ENCODE measurements at regions not wholly inside any gene's neighbourhood (a gene's known extent, or its start where the extent isn't known, plus 50 kb on each side); places are given as distances from the start of the nearest gene placed in this dataset.

- POLR2A ChIA-PET: no interaction called here
- TF ChIP-seq GLI2 (tag by site-specific recombination; IDR thresholded peaks at IDR 0.05; ENCODE audit: borderline replicate concordance, low read depth): no peak
- no peaks in the 10 kb centered on the region for H3K9me3 ChIP-seq (ENCODE audit: control insufficient read depth, insufficient read depth, low read depth, low read length)
- H3K4me3 ChIP-seq (ENCODE audit: low read depth, low read length): no peak overlapping the region
- no peak overlapping the region for H3K27ac ChIP-seq (ENCODE audit: extremely low read depth, low read depth, low read length)
- H3K36me3 ChIP-seq (ENCODE audit: control insufficient read depth in 2 of 2, insufficient read depth in 1 of 2, low read length in 2 of 2): no peaks in the 10 kb centered on the region
- H3K4me1 ChIP-seq (ENCODE audit: control insufficient read depth, insufficient read depth, low read length): no peaks in the 10 kb centered on the region
- CTCF ChIA-PET: interaction anchor here (0.7 kb wide), 1 partner anchor 146 kb away, joined by 3 read pairs; no protein-coding TSS in a partner anchor
These were observed 110.8 kb upstream of the GLI2 start for GRCh38 chr2:120624738-120625446.

- ChIA-PET POLR2A (no interaction called here), CTCF (interaction anchor here (0.7 kb wide), 1 partner anchor 148 kb away, joined by 3 read pairs; no protein-coding TSS in a partner anchor)
- TF ChIP-seq ZNF174 (tag by site-specific recombination; IDR thresholded peaks at IDR 0.05) (no peak), ZNF488 (tag by site-specific recombination; IDR thresholded peaks at IDR 0.05) (no peak), ZFP69B (tag by site-specific recombination; IDR thresholded peaks at IDR 0.05) (no peak), ZNF404 (tag by site-specific recombination; IDR thresholded peaks at IDR 0.05) (no peak), ZNF843 (tag by site-specific recombination; IDR thresholded peaks at IDR 0.05) (no peak), PATZ1 (tag by site-specific recombination; IDR thresholded peaks at IDR 0.05) (no peak), ZNF324 (tag by site-specific recombination; IDR thresholded peaks at IDR 0.05) (no peak), ZNF571 (tag by site-specific recombination; IDR thresholded peaks at IDR 0.05) (no peak), ZNF792 (tag by site-specific recombination; IDR thresholded peaks at IDR 0.05) (no peak), ZBTB20 (tag by site-specific recombination; IDR thresholded peaks at IDR 0.05) (no peak), ZNF341 (tag by site-specific recombination; IDR thresholded peaks at IDR 0.05; ENCODE audit: low read depth) (no peak), ZNF133 (tag by site-specific recombination; IDR thresholded peaks at IDR 0.05) (no peak), ZFP41 (tag by site-specific recombination; IDR thresholded peaks at IDR 0.05; ENCODE audit: borderline replicate concordance) (no peak), ZBTB7A (tag by site-specific recombination; IDR thresholded peaks at IDR 0.05; ENCODE audit: low read depth) (no peak), ZBTB8A (tag by site-specific recombination; IDR thresholded peaks at IDR 0.05) (no peak), ZNF658 (tag by site-specific recombination; IDR thresholded peaks at IDR 0.05) (no peak)
- no peaks in the 10 kb centered on the region for H3K9me3 ChIP-seq (ENCODE audit: control insufficient read depth, insufficient read depth, low read depth, low read length)
- H3K27ac ChIP-seq (ENCODE audit: extremely low read depth, low read depth, low read length): no peak overlapping the region
- H3K36me3 ChIP-seq (ENCODE audit: control insufficient read depth in 2 of 2, insufficient read depth in 1 of 2, low read length in 2 of 2): no peaks in the 10 kb centered on the region
- H3K4me3 ChIP-seq (ENCODE audit: low read depth, low read length): no peak overlapping the region
- H3K4me1 ChIP-seq (ENCODE audit: control insufficient read depth, insufficient read depth, low read length): no peaks in the 10 kb centered on the region
These were observed 109.7 kb upstream of the GLI2 start for GRCh38 chr2:120625865-120626560.

GRCh38 chr2:120626566-120626965 is 109.1 kb upstream of the GLI2 start:
- H3K4me1 ChIP-seq (ENCODE audit: control insufficient read depth, insufficient read depth, low read length): no peaks in the 10 kb centered on the region
- ChIA-PET POLR2A (no interaction called here), CTCF (no interaction called here)
- H3K36me3 ChIP-seq (ENCODE audit: control insufficient read depth in 2 of 2, insufficient read depth in 1 of 2, low read length in 2 of 2): no peaks in the 10 kb centered on the region
- H3K4me3 ChIP-seq (ENCODE audit: low read depth, low read length): no peak overlapping the region
- no peak overlapping the region for H3K27ac ChIP-seq (ENCODE audit: extremely low read depth, low read depth, low read length)
- H3K9me3 ChIP-seq (ENCODE audit: control insufficient read depth, insufficient read depth, low read depth, low read length): no peaks in the 10 kb centered on the region
- TF ChIP-seq CTCF (tag by site-specific recombination; IDR thresholded peaks at IDR 0.05): no peak
- TF ChIP-seq ZNF549 (tag by site-specific recombination; IDR thresholded peaks at IDR 0.05): no peak
- TF ChIP-seq ZNF560 (tag by site-specific recombination; IDR thresholded peaks at IDR 0.05; ENCODE audit: borderline replicate concordance): no peak
- no peak for TF ChIP-seq ZNF707 (tag by site-specific recombination; IDR thresholded peaks at IDR 0.05)
- TF ChIP-seq KLF8 (tag by site-specific recombination; IDR thresholded peaks at IDR 0.05): no peak
- no peak for TF ChIP-seq ZNF530 (tag by site-specific recombination; IDR thresholded peaks at IDR 0.05; ENCODE audit: low read depth)
- TF ChIP-seq EGR2 (tag by site-specific recombination; IDR thresholded peaks at IDR 0.05; ENCODE audit: low read depth): peak; percentile 58; the same call in 1 of the 2 replicates
- TF ChIP-seq KLF9 (tag by site-specific recombination; IDR thresholded peaks at IDR 0.05; ENCODE audit: low read depth): no peak
- TF ChIP-seq GFI1B (tag by site-specific recombination; IDR thresholded peaks at IDR 0.05): no peak
- TF ChIP-seq ZNF416 (tag by site-specific recombination; IDR thresholded peaks at IDR 0.05): no peak
- no peak for TF ChIP-seq ZNF174 (tag by site-specific recombination; IDR thresholded peaks at IDR 0.05)
